PC-9 (cell line): ENCODE measurements at regions not wholly inside any gene's neighbourhood (a gene's known extent, or its start where the extent isn't known, plus 50 kb on each side); places are given as distances from the start of the nearest gene placed in this dataset.

Experiments
- BruUV-seq: library from RNA; stranded (reverse); fragments of 400-500 nt; replicated peaks from 2 replicates; lab custom pipeline; 2021; lab: Mats Ljungman, UMichigan
- CTCF ChIA-PET: fragments of 300-600 bp; sonication (Branson Sonifier 250); formaldehyde crosslinking; loops from one replicate; lab custom pipeline; 2022; ENCODE audit warnings: antibody characterized with exemption; lab: Charles Lee
- POLR2A ChIA-PET: fragments of 300-600 bp; sonication (Branson Sonifier 250); formaldehyde crosslinking; loops from one replicate; lab custom pipeline; 2022; ENCODE audit warnings: antibody characterized with exemption; ENCODE audit not compliant: unreplicated experiment; lab: Charles Lee
- DNase-seq, 2 experiments: peaks; one replicate each; pipeline versions ENCODE4 v3.0.0 to v3.0.0-alpha.2; 2015 to 2022; ENCODE audit warnings: mixed read lengths in 1 of 2
- H2AFZ ChIP-seq: fragments of 200-600 bp; sonication (generic); 2 replicates; pipeline ENCODE4 v1.8.1; 2017; ENCODE audit warnings: antibody characterized with exemption
- H3F3A ChIP-seq: fragments of 200-600 bp; sonication (generic); 2 replicates; pipeline ENCODE4 v1.8.1; 2017; ENCODE audit warnings: antibody characterized with exemption, mild to moderate bottlenecking, low read depth; ENCODE audit not compliant: insufficient read depth
- H3K27ac ChIP-seq: fragments of 200-600 bp; sonication (generic); 2 replicates; pipeline ENCODE4 v1.6.1; 2016; ENCODE audit warnings: mixed run types
- H3K27me3 ChIP-seq: fragments of 200-600 bp; sonication (generic); 2 replicates; pipeline ENCODE4 v1.6.1; 2016; ENCODE audit warnings: low read depth, mixed run types; ENCODE audit not compliant: insufficient read depth
- H3K36me3 ChIP-seq: fragments of 200-600 bp; sonication (generic); 2 replicates; pipeline ENCODE4 v1.6.1; 2016; ENCODE audit warnings: low read depth, mixed run types
- H3K4me1 ChIP-seq: fragments of 200-600 bp; sonication (generic); replicated peaks from 2 replicates; pipeline ENCODE4 v1.6.1; 2016; ENCODE audit warnings: mixed run types; ENCODE audit not compliant: insufficient read depth
- H3K4me2 ChIP-seq: fragments of 200-600 bp; sonication (generic); 2 replicates; pipeline ENCODE4 v1.6.1; 2017; ENCODE audit warnings: mixed run types
- H3K4me3 ChIP-seq: fragments of 200-600 bp; sonication (generic); 2 replicates; pipeline ENCODE4 v1.6.1; 2016; ENCODE audit warnings: mixed run types
- H3K79me2 ChIP-seq: fragments of 200-600 bp; sonication (generic); 2 replicates; pipeline ENCODE4 v1.6.1; 2017; ENCODE audit warnings: low read depth, mixed run types
- H3K9me2 ChIP-seq: fragments of 200-600 bp; sonication (generic); 2 replicates; pipeline ENCODE4 v1.8.1; 2017; ENCODE audit warnings: mild to moderate bottlenecking; ENCODE audit not compliant: insufficient read depth
- H3K9me3 ChIP-seq: fragments of 200-600 bp; sonication (generic); 2 replicates; pipeline ENCODE4 v1.8.1; 2016; ENCODE audit warnings: low read depth; ENCODE audit not compliant: insufficient read depth
- H4K20me1 ChIP-seq: fragments of 200-600 bp; sonication (generic); 2 replicates; pipeline ENCODE4 v1.8.1; 2017; ENCODE audit not compliant: insufficient read depth
- EZH2 ChIP-seq: fragments of 200-600 bp; sonication (generic); IDR thresholded peaks from 2 replicates; pipeline ENCODE4 v1.8.0; 2017; ENCODE audit warnings: antibody characterized with exemption, low read depth
- intact Hi-C: fragments of 100-400 bp; cut with micrococcal nuclease; formaldehyde crosslinking; loops from one replicate; pipeline ENCODE4 v1.10.0; 2022; ENCODE audit not compliant: unreplicated experiment
- TF ChIP-seq, protein P1 (sequence below): fragments of 200-600 bp; sonication (generic); conservative IDR thresholded peaks from 2 replicates; pipeline ENCODE4 v1.6.1; 2017; ENCODE audit warnings: mixed run types, antibody characterized with exemption, mild to moderate bottlenecking, moderate library complexity

DNA sequence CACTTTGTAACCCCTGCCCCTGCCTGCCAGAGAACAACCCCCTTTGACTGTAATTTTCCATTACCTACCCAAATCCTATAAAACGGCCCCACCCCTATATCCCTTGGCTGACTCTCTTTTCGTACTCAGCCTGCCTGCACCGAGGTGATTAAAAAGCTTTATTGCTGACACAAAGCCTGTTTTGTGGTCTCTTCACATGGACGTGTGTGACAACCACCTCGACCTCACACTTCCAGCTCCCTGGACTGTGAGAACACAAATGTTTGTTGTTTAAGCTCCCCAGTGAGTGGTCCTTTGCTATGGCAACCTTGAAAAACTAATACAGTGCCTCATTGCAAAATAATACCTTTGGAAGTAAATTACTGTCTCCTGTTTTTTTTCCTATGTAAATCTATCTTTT is 299.2 kb upstream of the POU1F1 start:
- Histone ChIP-seq H3K27ac (no peak overlapping the region), H3K27me3 (no peaks in the 10 kb centered on the region), H4K20me1 (no peaks in the 10 kb centered on the region), H3K4me3 (no peak overlapping the region), H3K79me2 (no peaks in the 10 kb centered on the region), H3K36me3 (no peaks in the 10 kb centered on the region), H3K4me1 (no peaks in the 10 kb centered on the region), H3F3A (no peaks in the 10 kb centered on the region), H3K9me3 (no peaks in the 10 kb centered on the region), H2AFZ (no peak overlapping the region), H3K9me2 (no peaks in the 10 kb centered on the region), H3K4me2 (no peak overlapping the region)
- TF ChIP-seq, protein P1, sequence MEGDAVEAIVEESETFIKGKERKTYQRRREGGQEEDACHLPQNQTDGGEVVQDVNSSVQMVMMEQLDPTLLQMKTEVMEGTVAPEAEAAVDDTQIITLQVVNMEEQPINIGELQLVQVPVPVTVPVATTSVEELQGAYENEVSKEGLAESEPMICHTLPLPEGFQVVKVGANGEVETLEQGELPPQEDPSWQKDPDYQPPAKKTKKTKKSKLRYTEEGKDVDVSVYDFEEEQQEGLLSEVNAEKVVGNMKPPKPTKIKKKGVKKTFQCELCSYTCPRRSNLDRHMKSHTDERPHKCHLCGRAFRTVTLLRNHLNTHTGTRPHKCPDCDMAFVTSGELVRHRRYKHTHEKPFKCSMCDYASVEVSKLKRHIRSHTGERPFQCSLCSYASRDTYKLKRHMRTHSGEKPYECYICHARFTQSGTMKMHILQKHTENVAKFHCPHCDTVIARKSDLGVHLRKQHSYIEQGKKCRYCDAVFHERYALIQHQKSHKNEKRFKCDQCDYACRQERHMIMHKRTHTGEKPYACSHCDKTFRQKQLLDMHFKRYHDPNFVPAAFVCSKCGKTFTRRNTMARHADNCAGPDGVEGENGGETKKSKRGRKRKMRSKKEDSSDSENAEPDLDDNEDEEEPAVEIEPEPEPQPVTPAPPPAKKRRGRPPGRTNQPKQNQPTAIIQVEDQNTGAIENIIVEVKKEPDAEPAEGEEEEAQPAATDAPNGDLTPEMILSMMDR = no peak
- TF ChIP-seq EZH2 = no peak
- DNase-seq = no peak
- POLR2A ChIA-PET = no interaction called here
- no TSS peak for BruUV-seq
- intact Hi-C loops = no loop called here
- CTCF ChIA-PET = no interaction called here

DNA sequence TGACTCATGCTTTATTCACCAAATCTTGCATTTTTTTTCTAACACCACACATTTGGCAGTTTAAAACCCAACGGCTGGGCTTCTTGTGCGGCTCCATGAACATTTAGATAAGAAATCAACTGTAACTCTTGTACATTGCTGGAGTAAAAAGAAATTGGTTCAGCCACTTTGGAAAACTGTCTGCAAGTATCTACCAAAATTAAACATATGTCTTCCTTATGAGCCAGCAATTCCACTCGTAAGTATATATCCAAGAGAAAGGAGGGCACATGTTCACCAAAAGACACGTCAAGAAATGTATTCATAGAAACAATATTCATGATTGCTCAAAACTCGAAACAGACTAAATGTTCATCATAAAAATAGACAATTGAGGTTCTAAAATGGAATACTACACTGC is 291.9 kb upstream of the POU1F1 start:
- CTCF ChIA-PET = no interaction called here
- H3K4me3 ChIP-seq = no peak overlapping the region
- H3K27me3 ChIP-seq = no peaks in the 10 kb centered on the region
- no peaks in the 10 kb centered on the region for H3K79me2 ChIP-seq
- no peaks in the 10 kb centered on the region for H3F3A ChIP-seq
- H3K9me2 ChIP-seq = no peaks in the 10 kb centered on the region; the same call in 1 of the 2 replicates
- intact Hi-C loops = no loop called here
- TF ChIP-seq EZH2 = no peak
- TF ChIP-seq, protein P1 = no peak
- H3K27ac ChIP-seq = no peak overlapping the region
- no peaks in the 10 kb centered on the region for H3K4me1 ChIP-seq
- no peak for DNase-seq
- H3K9me3 ChIP-seq = no peaks in the 10 kb centered on the region
- no peak overlapping the region for H3K4me2 ChIP-seq
- no peaks in the 10 kb centered on the region for H4K20me1 ChIP-seq
- H3K36me3 ChIP-seq = no peaks in the 10 kb centered on the region
- H2AFZ ChIP-seq = no peak overlapping the region
- no TSS peak for BruUV-seq
- POLR2A ChIA-PET = no interaction called here

DNA sequence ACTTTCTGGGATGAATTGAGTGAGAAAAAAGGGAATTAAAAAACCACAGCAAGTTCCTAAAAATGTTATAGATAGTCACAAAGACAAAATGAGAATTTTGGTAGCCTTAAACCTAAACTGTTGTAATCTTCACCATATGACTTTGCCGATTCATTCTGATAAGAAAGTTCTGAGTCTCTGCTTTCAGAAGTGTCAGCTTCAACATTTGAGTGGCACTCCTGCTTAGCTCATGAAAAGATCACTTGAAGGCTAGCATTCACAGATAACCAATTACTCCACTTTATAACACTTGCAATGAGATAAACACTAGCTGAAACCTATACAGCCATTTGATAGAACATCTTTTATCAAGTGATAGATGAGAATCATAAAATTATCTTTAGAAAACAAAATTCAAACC is 288.1 kb upstream of the POU1F1 start:
- intact Hi-C loops = no loop called here
- Histone ChIP-seq H3K79me2 (no peaks in the 10 kb centered on the region), H3K9me3 (no peaks in the 10 kb centered on the region), H3K4me3 (no peak overlapping the region), H3K4me2 (no peak overlapping the region), H3F3A (no peaks in the 10 kb centered on the region), H3K27me3 (no peaks in the 10 kb centered on the region), H3K4me1 (no peaks in the 10 kb centered on the region), H4K20me1 (no peaks in the 10 kb centered on the region), H2AFZ (peak overlapping the region; percentile 60; the same call in 1 of the 2 replicates), H3K36me3 (no peaks in the 10 kb centered on the region), H3K27ac (no peak overlapping the region), H3K9me2 (no peaks in the 10 kb centered on the region; the same call in 1 of the 2 replicates)
- ChIA-PET CTCF (no interaction called here), POLR2A (no interaction called here)
- no TSS peak for BruUV-seq
- TF ChIP-seq, protein P1 = no peak
- TF ChIP-seq EZH2 = no peak
- DNase-seq = no peak
